ENCODE measurements at regions not wholly inside any gene's neighbourhood (a gene's known extent, or its start where the extent isn't known, plus 50 kb on each side); places are given as distances from the start of the nearest gene placed in this dataset.

DNA sequence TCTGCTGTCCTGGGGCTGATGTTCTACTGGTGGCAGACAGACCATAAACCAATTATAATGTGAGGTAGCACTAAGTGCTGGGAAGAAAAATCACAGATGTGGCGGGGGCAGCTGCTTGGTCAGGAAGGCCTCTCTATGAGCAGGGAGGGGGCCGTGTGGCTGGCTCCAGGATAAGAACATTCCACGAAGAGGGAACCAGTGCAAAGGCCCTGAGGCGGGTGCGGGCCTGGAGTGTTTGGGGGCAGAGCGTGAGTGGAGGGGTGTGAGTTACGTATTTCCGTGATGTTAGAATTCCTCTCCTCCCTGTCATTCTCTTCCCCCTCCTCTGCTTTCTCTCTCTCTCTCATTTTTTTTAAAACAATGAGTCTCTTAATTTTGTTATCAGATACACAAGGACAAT is 67.2 kb downstream of the CEBPB start:
- no peak for DNase-seq (ENCODE audit: low read depth, low spot score)
- in situ Hi-C loops (cut with HindIII; ENCODE audit: low sequenced_read_pairs): no loop called here
- H3K4me3 ChIP-seq (ENCODE audit: low read depth, low read length): no peak overlapping the region
- TF ChIP-seq, protein P1, sequence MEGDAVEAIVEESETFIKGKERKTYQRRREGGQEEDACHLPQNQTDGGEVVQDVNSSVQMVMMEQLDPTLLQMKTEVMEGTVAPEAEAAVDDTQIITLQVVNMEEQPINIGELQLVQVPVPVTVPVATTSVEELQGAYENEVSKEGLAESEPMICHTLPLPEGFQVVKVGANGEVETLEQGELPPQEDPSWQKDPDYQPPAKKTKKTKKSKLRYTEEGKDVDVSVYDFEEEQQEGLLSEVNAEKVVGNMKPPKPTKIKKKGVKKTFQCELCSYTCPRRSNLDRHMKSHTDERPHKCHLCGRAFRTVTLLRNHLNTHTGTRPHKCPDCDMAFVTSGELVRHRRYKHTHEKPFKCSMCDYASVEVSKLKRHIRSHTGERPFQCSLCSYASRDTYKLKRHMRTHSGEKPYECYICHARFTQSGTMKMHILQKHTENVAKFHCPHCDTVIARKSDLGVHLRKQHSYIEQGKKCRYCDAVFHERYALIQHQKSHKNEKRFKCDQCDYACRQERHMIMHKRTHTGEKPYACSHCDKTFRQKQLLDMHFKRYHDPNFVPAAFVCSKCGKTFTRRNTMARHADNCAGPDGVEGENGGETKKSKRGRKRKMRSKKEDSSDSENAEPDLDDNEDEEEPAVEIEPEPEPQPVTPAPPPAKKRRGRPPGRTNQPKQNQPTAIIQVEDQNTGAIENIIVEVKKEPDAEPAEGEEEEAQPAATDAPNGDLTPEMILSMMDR (IDR thresholded peaks at IDR 0.05; ENCODE audit: low read depth, low read length): no peak

DNA sequence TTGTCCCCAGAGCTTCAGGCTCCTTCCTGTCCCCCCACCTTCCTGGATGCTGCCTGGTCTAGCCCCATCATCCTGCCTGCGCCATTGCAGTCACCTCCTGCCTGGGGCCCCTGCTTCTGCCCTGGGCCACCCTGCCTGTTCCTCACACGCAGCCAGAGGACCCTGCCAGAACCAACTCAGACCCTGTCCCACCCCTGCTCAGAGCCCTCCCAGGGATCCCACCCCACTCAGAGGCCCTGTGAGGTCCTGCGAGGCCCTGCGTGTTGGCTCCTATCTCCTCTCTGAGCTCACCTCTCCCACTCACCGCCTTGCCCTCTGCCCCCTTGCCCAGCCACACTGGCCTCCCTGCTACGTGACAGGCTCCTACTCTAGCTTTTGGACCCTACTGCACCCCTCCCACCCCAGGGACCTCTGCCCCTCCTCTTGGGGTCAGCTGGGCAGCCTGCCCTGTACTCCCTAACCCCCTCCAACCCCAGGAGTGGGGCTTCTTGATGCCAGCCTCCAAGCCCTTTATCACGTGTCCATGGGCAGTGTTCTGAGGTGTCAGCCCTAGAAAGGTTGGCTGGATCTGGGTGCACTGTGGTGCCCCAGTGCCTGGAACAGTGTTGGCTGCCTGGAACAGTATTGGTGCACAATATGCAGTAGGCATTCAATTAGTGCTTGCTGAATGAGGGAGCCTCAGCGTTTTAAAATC is 68.3 kb downstream of the CEBPB start:
- in situ Hi-C loops (cut with HindIII; ENCODE audit: low sequenced_read_pairs): no loop called here
- no peak for DNase-seq (ENCODE audit: low read depth, low spot score)
- TF ChIP-seq, protein P1 (IDR thresholded peaks at IDR 0.05; ENCODE audit: low read depth, low read length): no peak
- H3K4me3 ChIP-seq (ENCODE audit: low read depth, low read length): no peak overlapping the region

DNA sequence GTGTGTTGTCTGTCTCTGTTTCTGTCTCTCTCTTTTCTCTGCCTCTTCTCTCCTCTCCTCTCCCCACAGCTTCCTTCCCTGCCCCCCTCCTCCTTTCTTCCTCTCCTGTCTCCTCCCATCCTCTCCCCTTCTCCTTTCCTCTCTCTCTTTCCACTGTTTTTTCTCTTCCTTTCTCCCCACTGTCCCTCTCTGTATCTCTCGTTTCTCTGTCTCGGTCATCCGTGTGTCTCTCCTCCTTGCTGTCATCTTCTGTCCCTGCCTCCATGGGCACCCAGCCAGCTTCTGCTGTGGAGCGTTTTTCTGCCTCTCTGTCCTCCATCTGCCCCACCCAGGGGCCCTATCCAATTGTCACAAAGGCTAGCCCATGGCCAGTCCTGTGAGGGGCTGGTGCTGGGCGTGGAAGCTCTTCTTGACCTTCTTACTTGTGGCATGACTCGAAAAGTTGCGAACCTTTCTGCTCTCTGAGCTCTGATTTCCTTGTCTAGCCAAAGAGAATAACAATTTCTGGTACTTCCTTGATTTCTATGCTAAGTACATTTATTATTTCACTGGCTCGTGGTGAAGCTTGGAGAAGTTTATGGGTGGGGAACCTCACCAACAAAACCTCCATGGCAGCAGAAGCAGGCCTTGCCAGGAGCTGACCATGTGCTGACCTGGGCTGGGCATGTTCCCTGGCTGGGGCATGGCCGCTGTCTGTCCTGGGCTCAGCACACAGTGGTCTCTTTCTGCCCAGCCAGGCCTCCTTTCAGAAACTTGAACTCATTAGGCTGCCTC is 69.3 kb downstream of the CEBPB start:
- in situ Hi-C loops (cut with HindIII; ENCODE audit: low sequenced_read_pairs): no loop called here
- H3K4me3 ChIP-seq (ENCODE audit: low read depth, low read length): no peak overlapping the region
- DNase-seq (ENCODE audit: low read depth, low spot score): no peak
- TF ChIP-seq, protein P1 (IDR thresholded peaks at IDR 0.05; ENCODE audit: low read depth, low read length): no peak

DNA sequence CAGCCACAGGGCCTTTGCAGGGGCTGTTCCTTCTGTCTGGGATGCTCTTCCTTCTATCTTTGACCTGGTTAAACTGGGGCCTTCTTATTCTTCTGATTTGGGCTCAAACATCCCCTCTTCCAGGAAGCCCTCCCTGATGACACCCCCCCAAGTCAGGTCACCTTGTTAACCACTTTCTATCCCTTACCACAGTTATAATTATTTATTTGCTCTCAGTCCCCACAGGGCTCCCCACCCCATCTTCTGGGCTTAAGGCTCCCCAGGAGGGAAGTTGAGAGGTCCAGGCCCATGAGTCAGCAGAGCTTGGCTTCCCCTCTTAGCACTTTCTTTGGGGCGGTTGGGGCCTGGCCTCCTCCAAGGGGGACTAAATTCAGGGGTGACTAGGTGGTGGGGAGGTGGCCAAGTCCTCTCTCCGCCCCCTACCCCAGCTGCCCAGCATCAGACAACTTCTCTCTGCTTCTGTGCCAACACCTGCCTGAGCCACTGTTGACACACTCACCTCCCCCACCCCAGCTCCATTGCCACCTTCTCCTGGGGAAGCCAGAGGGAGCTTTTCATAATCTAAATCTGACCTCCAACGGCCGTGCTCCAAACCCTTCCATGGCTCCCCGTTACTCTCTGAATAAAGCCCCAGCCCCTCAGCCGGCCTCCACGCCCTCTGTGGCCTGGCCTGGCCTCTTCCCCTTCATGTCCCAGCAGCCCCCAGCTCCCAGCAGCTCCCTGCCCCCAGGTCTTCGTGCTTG is 70.0 kb downstream of the CEBPB start:
- in situ Hi-C loops (cut with HindIII; ENCODE audit: low sequenced_read_pairs): no loop called here
- no peak for DNase-seq (ENCODE audit: low read depth, low spot score)
- TF ChIP-seq, protein P1 (IDR thresholded peaks at IDR 0.05; ENCODE audit: low read depth, low read length): no peak

DNA sequence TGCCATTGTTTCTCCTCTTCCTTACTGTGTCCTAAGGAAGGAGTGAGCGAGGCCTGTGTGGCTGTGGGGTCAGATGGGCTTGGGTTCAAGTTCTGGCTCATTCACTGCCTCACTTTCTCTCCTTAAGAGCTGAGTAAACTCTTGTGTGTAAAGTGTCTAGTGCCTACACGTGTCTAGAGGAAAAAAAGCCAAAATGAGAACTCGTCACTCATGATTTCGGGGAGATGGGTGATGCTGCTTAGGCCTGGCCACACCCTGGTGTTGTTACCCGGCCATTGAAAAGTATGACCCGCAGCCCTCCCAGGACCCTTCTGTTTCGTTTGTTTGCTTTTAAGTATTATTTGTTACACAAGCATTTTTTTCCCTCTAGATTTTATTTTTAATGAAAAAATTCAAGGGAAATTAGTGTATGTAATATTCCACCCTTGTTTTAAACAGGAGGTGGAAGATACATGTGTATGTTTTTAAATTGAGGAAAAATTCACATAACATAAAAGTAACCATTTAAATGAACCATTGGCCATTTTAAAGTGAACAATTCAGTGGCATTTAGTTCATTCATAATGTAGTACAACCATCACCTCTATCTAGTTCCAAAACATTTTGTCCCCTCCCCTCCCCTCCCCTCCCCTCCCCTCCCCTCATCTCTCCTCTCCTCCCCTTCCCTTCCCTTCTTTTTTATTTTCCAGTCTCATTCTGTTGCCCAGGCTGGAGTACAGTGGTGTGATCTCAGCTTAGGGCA is 71.0 kb downstream of the CEBPB start:
- TF ChIP-seq, protein P1 (IDR thresholded peaks at IDR 0.05; ENCODE audit: low read depth, low read length): no peak
- H3K4me3 ChIP-seq (ENCODE audit: low read depth, low read length): no peak overlapping the region
- in situ Hi-C loops (cut with HindIII; ENCODE audit: low sequenced_read_pairs): no loop called here
- DNase-seq (ENCODE audit: low read depth, low spot score): no peak

More for the DNA sequence above, 70.0 kb downstream of the CEBPB start:
- H3K4me3 ChIP-seq (ENCODE audit: low read depth, low read length): no peak overlapping the region

DNA sequence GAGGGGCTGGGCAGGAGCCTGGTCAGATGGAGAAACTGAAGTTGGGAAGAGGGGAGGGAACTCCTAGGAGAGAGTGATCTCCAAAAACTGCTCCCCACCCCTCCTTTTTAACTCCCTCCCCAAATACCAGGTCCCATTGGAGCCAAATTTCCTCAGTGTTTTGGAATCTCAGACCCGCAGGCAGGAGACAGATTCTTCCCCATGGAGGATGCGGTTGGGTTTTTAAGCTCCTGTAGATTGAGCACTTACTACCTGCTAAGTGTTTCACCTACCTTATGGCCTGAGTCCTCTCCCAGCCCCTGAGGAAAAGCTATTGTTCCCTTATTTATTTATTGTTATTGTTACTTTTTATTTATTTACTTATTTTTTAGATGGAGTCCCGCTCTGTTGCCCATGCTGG is 73.2 kb downstream of the CEBPB start:
- H3K4me3 ChIP-seq (ENCODE audit: low read depth, low read length): no peak overlapping the region
- TF ChIP-seq, protein P1 (IDR thresholded peaks at IDR 0.05; ENCODE audit: low read depth, low read length): no peak
- no peak for DNase-seq (ENCODE audit: low read depth, low spot score)
- in situ Hi-C loops (cut with HindIII; ENCODE audit: low sequenced_read_pairs): no loop called here

All from astrocyte of the spinal cord (primary cell).